NCI-H774 (cell line): ENCODE measurements at regions not wholly inside any gene's neighbourhood (a gene's known extent, or its start where the extent isn't known, plus 50 kb on each side); places are given as distances from the start of the nearest gene placed in this dataset.
"Not testable (repeated sequence)": the region's sequence is repeated elsewhere in the genome, so short reads cannot be mapped to it uniquely, and the experiment has no call there.

Experiments
- DNase-seq: peaks from one replicate; lab custom pipeline; 2025; lab: John Stamatoyannopoulos, UW

- no peak for DNase-seq
Observed at GRCh38 chr16:6726621-6727020, 606.0 kb upstream of the RBFOX1 start.

GRCh38 chr16:6725634-6726331, 606.9 kb upstream of the RBFOX1 start:
- DNase-seq = no peak

- DNase-seq = not testable (repeated sequence)
Observed at GRCh38 chr16:6725206-6725605, 607.4 kb upstream of the RBFOX1 start.

GRCh38 chr16:6722786-6723185, 609.9 kb upstream of the RBFOX1 start:
- DNase-seq = no peak

GRCh38 chr16:6714510-6714909, 618.1 kb upstream of the RBFOX1 start:
- DNase-seq = no peak

GRCh38 chr16:6709736-6710135, 622.9 kb upstream of the RBFOX1 start:
- no peak for DNase-seq

- no peak for DNase-seq
Observed at GRCh38 chr16:6708576-6709215, 623.9 kb upstream of the RBFOX1 start.

- no peak for DNase-seq
Observed at GRCh38 chr16:6704306-6704930, 628.2 kb upstream of the RBFOX1 start.

GRCh38 chr16:6701096-6701495, 631.5 kb upstream of the RBFOX1 start:
- no peak for DNase-seq

GRCh38 chr16:6698548-6698947, 634.1 kb upstream of the RBFOX1 start:
- DNase-seq = no peak

GRCh38 chr16:6695666-6696065, 637.0 kb upstream of the RBFOX1 start:
- DNase-seq = no peak

- no peak for DNase-seq
Observed at GRCh38 chr16:6694636-6695035, 638.0 kb upstream of the RBFOX1 start.

- DNase-seq = not testable (repeated sequence)
Observed at GRCh38 chr16:6693418-6693817, 639.2 kb upstream of the RBFOX1 start.

- no peak for DNase-seq
Observed at GRCh38 chr16:6692874-6693273, 639.8 kb upstream of the RBFOX1 start.

GRCh38 chr16:6690741-6691140, 641.9 kb upstream of the RBFOX1 start:
- no peak for DNase-seq

GRCh38 chr16:6689643-6690042, 643.0 kb upstream of the RBFOX1 start:
- no peak for DNase-seq

GRCh38 chr16:6687593-6687992, 645.1 kb upstream of the RBFOX1 start:
- DNase-seq = no peak

- DNase-seq = peak; percentile 2
Observed at GRCh38 chr16:6684076-6684673, 648.5 kb upstream of the RBFOX1 start.

GRCh38 chr16:6682142-6682811, 650.4 kb upstream of the RBFOX1 start:
- no peak for DNase-seq

- DNase-seq = no peak
Observed at GRCh38 chr16:6678586-6678985, 654.1 kb upstream of the RBFOX1 start.

GRCh38 chr16:6674071-6674470, 658.6 kb upstream of the RBFOX1 start:
- DNase-seq = no peak

- no peak for DNase-seq
Observed at GRCh38 chr16:6672507-6672906, 660.1 kb upstream of the RBFOX1 start.
